ENCODE measurements at regions not wholly inside any gene's neighbourhood (a gene's known extent, or its start where the extent isn't known, plus 50 kb on each side); places are given as distances from the start of the nearest gene placed in this dataset.

DNA sequence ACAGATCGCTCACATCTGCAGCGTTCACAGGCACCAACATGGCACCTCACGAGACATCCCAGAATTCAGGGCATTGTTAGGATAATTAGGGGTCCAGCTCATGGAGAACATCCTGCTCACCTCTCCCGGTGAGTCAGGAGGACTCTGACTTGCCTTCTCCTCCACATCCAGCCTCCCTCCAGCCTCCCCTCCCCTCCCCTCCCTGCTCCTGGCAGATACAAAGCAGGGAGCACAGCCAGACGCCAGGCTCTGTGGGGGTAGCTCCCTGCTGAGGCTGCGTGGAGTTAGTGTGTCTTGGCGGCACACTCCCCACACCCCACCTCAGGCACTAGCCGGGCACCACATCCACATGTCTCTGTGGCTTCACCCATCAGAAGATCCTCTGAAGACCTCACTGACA is 320.6 kb downstream of the CXCL12 start:
- Histone ChIP-seq H3K27me3 (replicated peaks in 1 of 2; ENCODE audit: control insufficient read depth in 2 of 2, extremely low read depth in 1 of 2, insufficient read depth in 2 of 2, low read length in 1 of 2) (peaks cover 0 to 10% of the 10 kb centered on the region in 2 experiments), H3K4me3 (ENCODE audit: control insufficient read depth in 1 of 2, extremely low read depth in 1 of 2, low read length in 1 of 2) (no peak overlapping the region), H3K27ac (ENCODE audit: low read length) (no peak overlapping the region), H3K36me3 (ENCODE audit: control insufficient read depth in 2 of 2, extremely low read depth in 1 of 2, insufficient read depth in 1 of 2, low read length in 1 of 2) (no peaks in the 10 kb centered on the region), H3K4me1 (ENCODE audit: control insufficient read depth in 1 of 2, extremely low read depth in 1 of 2, insufficient read depth in 2 of 2, low read length in 2 of 2) (no peaks in the 10 kb centered on the region), H3K9me3 (no peaks in the 10 kb centered on the region)
- 77% methylated on average over 4 of the region's 8 CpGs for WGBS (ENCODE audit: insufficient coverage)
- H3K4me1 Mint-ChIP-seq = no peaks in the 10 kb centered on the region
- no peak overlapping the region for H3K4me3 Mint-ChIP-seq
- no peak overlapping the region for H3K27ac Mint-ChIP-seq
- H3K36me3 Mint-ChIP-seq = no peaks in the 10 kb centered on the region
- no peaks in the 10 kb centered on the region for H3K9me3 Mint-ChIP-seq
- ChIA-PET CTCF (no interaction called here), POLR2A (no interaction called here)
- ATAC-seq (replicated peaks in 1 of 4) = no peak
- H3K27me3 Mint-ChIP-seq = peaks cover 5 to 8% of the 10 kb centered on the region in 2 donors
- no peak for DNase-seq

DNA sequence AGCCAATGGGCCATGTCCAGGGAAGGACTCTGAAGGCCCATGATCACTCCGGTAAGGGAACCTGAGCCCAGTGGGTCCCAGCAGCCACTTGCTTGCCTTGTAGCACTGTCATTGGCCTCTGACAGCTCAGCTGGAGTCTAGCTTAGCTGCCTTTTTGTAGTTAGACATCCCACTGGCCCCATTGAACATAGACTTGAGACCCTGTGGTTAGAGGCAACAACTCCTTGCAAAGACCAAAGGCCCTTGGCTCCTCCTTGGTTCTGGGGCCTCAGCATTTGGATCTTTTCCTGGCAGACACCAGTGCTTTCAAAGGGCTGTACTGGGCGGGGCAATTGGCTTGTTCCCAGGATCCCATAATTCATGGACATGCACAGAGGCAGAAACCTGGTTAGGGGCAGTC is 321.2 kb downstream of the CXCL12 start:
- no peak overlapping the region for H3K27ac Mint-ChIP-seq

DNA sequence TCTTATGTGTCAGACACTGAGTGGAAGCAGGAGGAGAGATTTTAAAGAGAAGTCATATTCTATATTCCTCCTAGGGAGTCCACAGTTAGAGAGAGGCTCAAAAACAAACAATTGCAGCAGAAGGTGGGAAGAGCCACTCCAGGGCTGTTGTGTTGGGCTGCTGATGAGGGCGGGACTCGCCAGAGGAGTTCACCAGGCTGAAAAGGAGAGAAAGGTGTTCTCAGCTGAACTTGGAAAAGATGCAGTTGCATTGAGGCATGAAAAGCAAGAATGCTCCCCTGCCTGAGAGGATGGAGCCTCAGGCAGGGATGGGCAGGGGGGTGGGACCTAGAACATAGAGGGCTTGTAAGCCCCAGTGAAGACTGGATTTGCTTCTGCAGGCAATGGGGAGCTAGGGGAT is 324.2 kb downstream of the CXCL12 start:
- Histone ChIP-seq H3K36me3 (ENCODE audit: control insufficient read depth in 2 of 2, extremely low read depth in 1 of 2, insufficient read depth in 1 of 2, low read length in 1 of 2) (no peaks in the 10 kb centered on the region), H3K27ac (ENCODE audit: low read length) (no peak overlapping the region), H3K27me3 (replicated peaks in 1 of 2; ENCODE audit: control insufficient read depth in 2 of 2, extremely low read depth in 1 of 2, insufficient read depth in 2 of 2, low read length in 1 of 2) (peaks cover 0 to 24% of the 10 kb centered on the region in 2 experiments), H3K9me3 (no peaks in the 10 kb centered on the region), H3K4me1 (ENCODE audit: control insufficient read depth in 1 of 2, extremely low read depth in 1 of 2, insufficient read depth in 2 of 2, low read length in 2 of 2) (no peaks in the 10 kb centered on the region), H3K4me3 (ENCODE audit: control insufficient read depth in 1 of 2, extremely low read depth in 1 of 2, low read length in 1 of 2) (no peak overlapping the region)
- Mint-ChIP-seq H3K9me3 (no peaks in the 10 kb centered on the region), H3K4me3 (no peak overlapping the region), H3K4me1 (no peaks in the 10 kb centered on the region), H3K27ac (no peak overlapping the region), H3K27me3 (peaks cover 8 to 13% of the 10 kb centered on the region in 2 donors), H3K36me3 (no peaks in the 10 kb centered on the region)
- ChIA-PET POLR2A (interaction anchor here in 1 of 2 donors (0.6 kb wide), 1 partner anchor 1548 kb away, joined by 19 read pairs; no protein-coding TSS in a partner anchor), CTCF (no interaction called here)
- no peak for ATAC-seq (replicated peaks in 1 of 4)
- 95% methylated on average over 2 of the region's 2 CpGs for WGBS (ENCODE audit: insufficient coverage)
- DNase-seq = no peak

More for the DNA sequence above, 321.2 kb downstream of the CXCL12 start:
- no peak overlapping the region for H3K27ac ChIP-seq (ENCODE audit: low read length)
- Mint-ChIP-seq H3K9me3 (no peaks in the 10 kb centered on the region), H3K36me3 (no peaks in the 10 kb centered on the region), H3K4me1 (no peaks in the 10 kb centered on the region), H3K27me3 (peaks cover 8 to 13% of the 10 kb centered on the region in 2 donors), H3K4me3 (no peak overlapping the region)
- no peak for DNase-seq
- no peaks in the 10 kb centered on the region for H3K9me3 ChIP-seq
- ATAC-seq (replicated peaks in 1 of 4) = no peak
- CTCF ChIA-PET = no interaction called here
- WGBS (ENCODE audit: insufficient coverage) = 73% methylated on average over 2 of the region's 2 CpGs
- no peaks in the 10 kb centered on the region for H3K4me1 ChIP-seq (ENCODE audit: control insufficient read depth in 1 of 2, extremely low read depth in 1 of 2, insufficient read depth in 2 of 2, low read length in 2 of 2)
- H3K36me3 ChIP-seq (ENCODE audit: control insufficient read depth in 2 of 2, extremely low read depth in 1 of 2, insufficient read depth in 1 of 2, low read length in 1 of 2) = no peaks in the 10 kb centered on the region
- no peak overlapping the region for H3K4me3 ChIP-seq (ENCODE audit: control insufficient read depth in 1 of 2, extremely low read depth in 1 of 2, low read length in 1 of 2)
- peaks cover 0 to 12% of the 10 kb centered on the region in 2 experiments for H3K27me3 ChIP-seq (replicated peaks in 1 of 2; ENCODE audit: control insufficient read depth in 2 of 2, extremely low read depth in 1 of 2, insufficient read depth in 2 of 2, low read length in 1 of 2)
- POLR2A ChIA-PET = no interaction called here

DNA sequence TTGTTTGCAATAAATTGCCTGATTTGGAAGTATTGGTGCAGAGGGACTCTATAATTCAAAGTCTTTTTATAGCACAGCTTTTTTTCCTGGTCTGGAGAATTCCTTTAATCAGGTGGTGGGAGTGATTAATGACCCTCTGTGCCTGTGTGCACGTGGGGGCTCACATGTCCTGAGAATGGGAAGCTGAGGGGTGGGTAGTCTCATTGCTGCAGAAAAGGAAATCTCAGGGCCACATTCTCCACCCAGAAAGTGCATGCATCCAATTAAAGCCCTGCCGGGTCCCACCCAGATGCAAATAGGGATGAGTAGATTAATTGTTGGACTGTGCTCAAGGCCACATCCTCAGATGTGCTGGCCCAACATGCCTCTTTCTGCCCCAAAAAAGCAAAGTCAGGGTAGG is 324.7 kb downstream of the CXCL12 start:
- Histone ChIP-seq H3K9me3 (no peaks in the 10 kb centered on the region), H3K4me1 (ENCODE audit: control insufficient read depth in 1 of 2, extremely low read depth in 1 of 2, insufficient read depth in 2 of 2, low read length in 2 of 2) (no peaks in the 10 kb centered on the region), H3K27me3 (replicated peaks in 1 of 2; ENCODE audit: control insufficient read depth in 2 of 2, extremely low read depth in 1 of 2, insufficient read depth in 2 of 2, low read length in 1 of 2) (peaks cover 0 to 26% of the 10 kb centered on the region in 2 experiments), H3K27ac (ENCODE audit: low read length) (no peak overlapping the region), H3K4me3 (ENCODE audit: control insufficient read depth in 1 of 2, extremely low read depth in 1 of 2, low read length in 1 of 2) (no peak overlapping the region), H3K36me3 (ENCODE audit: control insufficient read depth in 2 of 2, extremely low read depth in 1 of 2, insufficient read depth in 1 of 2, low read length in 1 of 2) (no peaks in the 10 kb centered on the region)
- Mint-ChIP-seq H3K36me3 (no peaks in the 10 kb centered on the region), H3K27ac (no peak overlapping the region), H3K9me3 (no peaks in the 10 kb centered on the region), H3K4me1 (no peaks in the 10 kb centered on the region), H3K4me3 (no peak overlapping the region), H3K27me3 (peaks cover 8 to 13% of the 10 kb centered on the region in 2 donors)
- 17% methylated on average over 1 of the region's 2 CpGs for WGBS (ENCODE audit: insufficient coverage)
- CTCF ChIA-PET = no interaction called here
- POLR2A ChIA-PET = interaction anchor here in 1 of 2 donors (0.6 kb wide), 1 partner anchor 1549 kb away, joined by 19 read pairs; no protein-coding TSS in a partner anchor
- no peak for ATAC-seq (replicated peaks in 1 of 4)
- DNase-seq = no peak

- no peak overlapping the region for H3K4me3 Mint-ChIP-seq
- WGBS (ENCODE audit: insufficient coverage) = 92% methylated on average over 3 of the region's 3 CpGs
Observed at GRCh38 chr10:44058259-44058658, 326.6 kb downstream of the CXCL12 start.

DNA sequence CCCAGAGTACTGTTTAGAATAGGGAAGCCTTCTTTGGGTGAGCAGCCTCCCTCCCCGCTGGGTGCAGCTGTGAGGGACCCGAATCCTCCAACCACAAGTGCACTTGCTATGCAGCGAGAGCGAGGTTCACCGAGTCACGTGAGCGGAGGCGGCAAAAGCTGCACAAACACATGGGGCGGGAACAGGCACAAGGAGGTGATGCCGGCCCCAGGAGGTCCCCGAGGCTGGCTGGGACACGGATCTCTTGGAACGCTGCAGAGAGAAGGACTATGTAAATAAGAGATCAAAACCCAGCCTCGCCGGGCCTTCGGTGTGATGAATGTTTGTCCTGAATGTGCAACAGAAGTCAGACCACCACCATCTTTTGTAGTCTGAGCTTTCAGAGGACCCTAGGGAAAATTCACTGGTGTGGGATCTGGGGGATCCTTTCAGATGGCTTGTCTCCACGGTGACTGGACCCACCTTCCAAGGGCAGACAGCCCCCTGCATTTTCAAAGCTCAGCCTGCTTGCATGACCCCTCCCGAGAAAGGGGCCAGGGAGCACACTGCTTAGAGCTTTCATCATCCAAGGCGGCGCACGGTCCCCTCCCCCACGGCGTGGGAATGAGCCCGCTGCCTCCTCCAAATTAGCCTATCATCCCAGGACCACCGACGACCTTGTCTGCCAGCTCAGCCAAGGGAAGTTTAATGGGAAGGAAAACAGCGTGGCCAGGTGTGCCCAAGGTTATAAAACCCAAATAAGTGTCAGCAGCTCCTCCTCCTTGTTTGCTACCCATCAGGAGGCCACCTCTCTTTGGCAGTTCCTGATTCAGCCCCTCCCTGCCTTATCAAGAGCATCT is 327.7 kb downstream of the CXCL12 start:
- Mint-ChIP-seq H3K27me3 (peaks cover 6 to 14% of the 10 kb centered on the region in 2 donors), H3K36me3 (no peaks in the 10 kb centered on the region), H3K9me3 (no peaks in the 10 kb centered on the region), H3K4me3 (no peak overlapping the region), H3K4me1 (no peaks in the 10 kb centered on the region), H3K27ac (no peak overlapping the region)
- Histone ChIP-seq H3K4me1 (ENCODE audit: control insufficient read depth in 1 of 2, extremely low read depth in 1 of 2, insufficient read depth in 2 of 2, low read length in 2 of 2) (no peaks in the 10 kb centered on the region), H3K9me3 (no peaks in the 10 kb centered on the region), H3K4me3 (ENCODE audit: control insufficient read depth in 1 of 2, extremely low read depth in 1 of 2, low read length in 1 of 2) (no peak overlapping the region), H3K27ac (ENCODE audit: low read length) (no peak overlapping the region), H3K27me3 (replicated peaks in 1 of 2; ENCODE audit: control insufficient read depth in 2 of 2, extremely low read depth in 1 of 2, insufficient read depth in 2 of 2, low read length in 1 of 2) (peaks cover 0 to 32% of the 10 kb centered on the region in 2 experiments), H3K36me3 (ENCODE audit: control insufficient read depth in 2 of 2, extremely low read depth in 1 of 2, insufficient read depth in 1 of 2, low read length in 1 of 2) (no peaks in the 10 kb centered on the region)
- 71% methylated on average over 15 of the region's 27 CpGs for WGBS (ENCODE audit: insufficient coverage)
- no peak for DNase-seq
- no peak for ATAC-seq (replicated peaks in 1 of 4)
- ChIA-PET POLR2A (no interaction called here), CTCF (no interaction called here)

More at GRCh38 chr10:44058259-44058658, 326.6 kb downstream of the CXCL12 start:
- H3K4me3 ChIP-seq (ENCODE audit: control insufficient read depth in 1 of 2, extremely low read depth in 1 of 2, low read length in 1 of 2) = no peak overlapping the region
- no peak overlapping the region for H3K27ac Mint-ChIP-seq
- H3K9me3 ChIP-seq = no peaks in the 10 kb centered on the region
- no peak for ATAC-seq (replicated peaks in 1 of 4)
- no peaks in the 10 kb centered on the region for H3K4me1 Mint-ChIP-seq
- H3K27me3 Mint-ChIP-seq = peaks cover 8 to 13% of the 10 kb centered on the region in 2 donors
- H3K36me3 ChIP-seq (ENCODE audit: control insufficient read depth in 2 of 2, extremely low read depth in 1 of 2, insufficient read depth in 1 of 2, low read length in 1 of 2) = no peaks in the 10 kb centered on the region
- no peaks in the 10 kb centered on the region for H3K9me3 Mint-ChIP-seq
- no peak for DNase-seq
- H3K27ac ChIP-seq (ENCODE audit: low read length) = no peak overlapping the region
- H3K36me3 Mint-ChIP-seq = no peaks in the 10 kb centered on the region
- CTCF ChIA-PET = no interaction called here
- H3K4me1 ChIP-seq (ENCODE audit: control insufficient read depth in 1 of 2, extremely low read depth in 1 of 2, insufficient read depth in 2 of 2, low read length in 2 of 2) = no peaks in the 10 kb centered on the region
- POLR2A ChIA-PET = no interaction called here
- H3K27me3 ChIP-seq (replicated peaks in 1 of 2; ENCODE audit: control insufficient read depth in 2 of 2, extremely low read depth in 1 of 2, insufficient read depth in 2 of 2, low read length in 1 of 2) = peaks cover 0 to 32% of the 10 kb centered on the region in 2 experiments
